ENCODE measurements at regions not wholly inside any gene's neighbourhood (a gene's known extent, or its start where the extent isn't known, plus 50 kb on each side); places are given as distances from the start of the nearest gene placed in this dataset.
"Not testable (repeated sequence)": the region's sequence is repeated elsewhere in the genome, so short reads cannot be mapped to it uniquely, and the experiment has no call there.

DNA sequence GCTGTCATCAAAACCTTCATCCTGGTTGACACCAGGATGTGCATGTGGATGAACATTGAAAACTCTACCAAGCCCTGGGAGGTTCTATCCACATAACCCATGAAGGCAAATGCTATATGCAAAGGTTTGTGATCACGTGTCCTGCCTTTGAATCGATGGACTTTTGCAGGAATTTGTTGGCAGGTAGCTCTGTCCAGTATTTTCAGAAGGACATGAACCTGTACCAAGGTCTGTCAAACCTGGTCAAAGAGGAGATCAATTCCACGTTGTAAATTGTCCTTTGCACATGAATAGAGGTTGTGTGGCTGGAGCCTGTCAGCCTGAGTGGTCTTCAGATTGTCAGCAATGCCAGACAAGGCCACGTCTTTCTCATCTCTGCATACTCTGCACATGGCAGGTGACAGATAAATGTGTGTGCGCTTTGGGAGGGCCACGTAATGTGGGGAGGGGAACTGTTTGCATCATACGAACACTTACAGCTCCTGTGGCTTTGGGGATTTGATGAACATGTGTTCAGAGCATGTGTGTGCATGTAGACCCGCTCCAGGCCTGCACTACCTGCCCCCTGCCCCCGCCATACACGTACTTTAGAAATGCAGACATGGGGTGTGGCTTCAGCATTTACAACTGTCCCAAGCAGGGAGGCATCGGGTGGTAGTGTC lies 169.1 kb downstream of the ERMARD start:
- no peak for DNase-seq (ENCODE audit: low read depth)
- no peak overlapping the region for H3K4me3 ChIP-seq (ENCODE audit: low read length)
- TF ChIP-seq, protein P1, sequence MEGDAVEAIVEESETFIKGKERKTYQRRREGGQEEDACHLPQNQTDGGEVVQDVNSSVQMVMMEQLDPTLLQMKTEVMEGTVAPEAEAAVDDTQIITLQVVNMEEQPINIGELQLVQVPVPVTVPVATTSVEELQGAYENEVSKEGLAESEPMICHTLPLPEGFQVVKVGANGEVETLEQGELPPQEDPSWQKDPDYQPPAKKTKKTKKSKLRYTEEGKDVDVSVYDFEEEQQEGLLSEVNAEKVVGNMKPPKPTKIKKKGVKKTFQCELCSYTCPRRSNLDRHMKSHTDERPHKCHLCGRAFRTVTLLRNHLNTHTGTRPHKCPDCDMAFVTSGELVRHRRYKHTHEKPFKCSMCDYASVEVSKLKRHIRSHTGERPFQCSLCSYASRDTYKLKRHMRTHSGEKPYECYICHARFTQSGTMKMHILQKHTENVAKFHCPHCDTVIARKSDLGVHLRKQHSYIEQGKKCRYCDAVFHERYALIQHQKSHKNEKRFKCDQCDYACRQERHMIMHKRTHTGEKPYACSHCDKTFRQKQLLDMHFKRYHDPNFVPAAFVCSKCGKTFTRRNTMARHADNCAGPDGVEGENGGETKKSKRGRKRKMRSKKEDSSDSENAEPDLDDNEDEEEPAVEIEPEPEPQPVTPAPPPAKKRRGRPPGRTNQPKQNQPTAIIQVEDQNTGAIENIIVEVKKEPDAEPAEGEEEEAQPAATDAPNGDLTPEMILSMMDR (conservative IDR thresholded peaks at IDR 0.05; ENCODE audit: low read depth, low read length): no peak

GRCh38 chr6:169918954-169919549 lies 167.6 kb downstream of the ERMARD start:
- TF ChIP-seq, protein P1 (conservative IDR thresholded peaks at IDR 0.05; ENCODE audit: low read depth, low read length): no peak
- H3K4me3 ChIP-seq (ENCODE audit: low read length): no peak overlapping the region
- DNase-seq (ENCODE audit: low read depth): no peak

DNA sequence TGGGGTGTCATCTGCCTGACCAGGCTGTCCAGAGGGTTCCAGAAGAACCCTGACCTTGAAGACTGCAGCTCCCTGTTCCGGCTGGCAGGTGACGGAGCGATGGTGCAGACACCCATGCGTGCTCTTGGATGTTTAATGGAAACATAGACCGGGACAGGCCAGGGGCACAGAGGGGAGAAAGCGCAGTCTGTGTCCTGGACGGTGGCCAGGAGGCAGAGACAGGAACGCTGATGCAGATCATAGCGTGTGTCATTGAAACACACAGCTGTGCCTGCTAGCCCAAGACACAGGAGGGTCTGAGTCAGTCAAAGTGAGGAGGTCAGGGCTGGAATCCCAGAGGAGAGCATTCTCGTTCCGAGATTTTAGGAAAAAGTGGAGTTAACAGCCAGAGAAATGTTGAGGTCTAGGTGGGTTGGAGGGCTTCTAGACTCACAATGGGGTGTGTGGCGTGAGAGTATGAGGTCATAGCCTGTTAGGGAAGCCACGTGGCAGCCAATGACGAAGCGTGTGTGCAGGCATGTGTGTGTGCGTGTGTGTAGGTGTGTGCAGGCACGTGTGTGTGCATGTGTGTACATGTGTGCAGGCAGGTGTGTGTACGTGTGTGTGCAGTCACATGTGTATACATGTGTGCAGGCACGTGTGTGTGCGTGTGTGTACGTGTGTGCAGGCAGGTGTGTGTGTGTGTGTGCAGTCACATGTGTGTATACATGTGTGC lies 167.0 kb downstream of the ERMARD start:
- no peak for DNase-seq (ENCODE audit: low read depth)
- H3K4me3 ChIP-seq (ENCODE audit: low read length): no peak overlapping the region
- TF ChIP-seq, protein P1 (conservative IDR thresholded peaks at IDR 0.05; ENCODE audit: low read depth, low read length): no peak

- H3K4me3 ChIP-seq (ENCODE audit: low read length): no peak overlapping the region
- no peak for DNase-seq (ENCODE audit: low read depth)
- TF ChIP-seq, protein P1 (conservative IDR thresholded peaks at IDR 0.05; ENCODE audit: low read depth, low read length): no peak
Observed at GRCh38 chr6:169917153-169917552, 165.7 kb downstream of the ERMARD start.

GRCh38 chr6:169915769-169916550 lies 164.5 kb downstream of the ERMARD start:
- DNase-seq (ENCODE audit: low read depth): no peak
- H3K4me3 ChIP-seq (ENCODE audit: low read length): no peak overlapping the region
- TF ChIP-seq, protein P1 (conservative IDR thresholded peaks at IDR 0.05; ENCODE audit: low read depth, low read length): no peak

GRCh38 chr6:169913745-169914144 lies 162.3 kb downstream of the ERMARD start:
- DNase-seq (ENCODE audit: low read depth): not testable (repeated sequence)

DNA sequence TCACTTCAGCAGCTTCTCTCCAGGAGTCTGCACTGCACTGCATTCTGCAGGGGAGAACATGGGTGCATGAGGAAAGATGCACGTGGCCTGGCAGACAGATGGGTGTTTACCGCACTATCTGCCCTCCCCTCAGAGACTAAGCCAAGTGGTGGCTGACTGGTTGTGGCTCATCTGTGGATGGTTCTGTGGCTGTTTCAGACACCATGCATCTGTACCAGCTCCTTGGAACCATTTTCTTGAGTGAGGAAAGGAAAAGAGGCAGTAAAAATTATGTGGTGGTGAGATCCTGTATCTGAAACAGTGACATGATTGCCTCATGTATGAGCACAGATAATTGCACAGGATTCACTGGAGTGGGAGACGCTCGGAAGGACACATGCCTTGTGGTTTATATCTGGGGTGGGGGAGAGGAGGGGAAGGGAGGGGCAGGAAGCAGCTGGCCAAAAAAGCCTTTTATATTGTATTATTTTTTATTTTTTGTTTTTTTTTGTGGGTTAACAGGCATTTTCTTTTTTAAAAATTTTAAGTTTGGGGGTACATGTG lies 161.7 kb downstream of the ERMARD start:
- TF ChIP-seq, protein P1 (conservative IDR thresholded peaks at IDR 0.05; ENCODE audit: low read depth, low read length): no peak
- no peak for DNase-seq (ENCODE audit: low read depth)
- no peak overlapping the region for H3K4me3 ChIP-seq (ENCODE audit: low read length)

More at GRCh38 chr6:169913745-169914144, 162.3 kb downstream of the ERMARD start:
- not testable (repeated sequence) for H3K4me3 ChIP-seq (ENCODE audit: low read length)

Measured in retinal pigment epithelial cell (primary cell).